CD14-positive monocyte (primary cell): ENCODE measurements at regions not wholly inside any gene's neighbourhood (a gene's known extent, or its start where the extent isn't known, plus 50 kb on each side); places are given as distances from the start of the nearest gene placed in this dataset.
"Not testable (repeated sequence)": the region's sequence is repeated elsewhere in the genome, so short reads cannot be mapped to it uniquely, and the experiment has no call there.

Experiments used
- DNase-seq, 3 donors: peaks; one replicate each; pipeline ENCODE4 v3.0.0-alpha.2; 2011 to 2022
- H2AFZ ChIP-seq: 2 replicates; pipeline ENCODE4 v1.6.0; 2012; ENCODE audit warnings: mild to moderate bottlenecking, low read depth, low read length, inconsistent platforms; ENCODE audit not compliant: insufficient read depth, poor library complexity, severe bottlenecking
- H3K27ac ChIP-seq, 2 donors: 1 replicate in 1 of 2; 2 replicates in 1 of 2; pipeline ENCODE4 v1.5.1; 2012 to 2013; ENCODE audit warnings: low read length in 2 of 2, control low read depth in 1 of 2, inconsistent platforms in 1 of 2, low read depth in 1 of 2, mild to moderate bottlenecking in 1 of 2
- H3K27me3 ChIP-seq, 2 donors: one replicate each; pipeline versions ENCODE4 v1.6.0 to v1.6.1; 2011 to 2013; ENCODE audit warnings: low read length in 2 of 2; ENCODE audit not compliant: control insufficient read depth in 2 of 2, insufficient read depth in 2 of 2
- H3K36me3 ChIP-seq, 2 donors: replicated peaks in 1 of 2; 1 replicate in 1 of 2; 2 replicates in 1 of 2; pipeline versions ENCODE4 v1.5.1 to v1.6.1; 2012 to 2013; ENCODE audit warnings: low read length in 2 of 2, control low read depth in 1 of 2, inconsistent platforms in 1 of 2, mild to moderate bottlenecking in 1 of 2; ENCODE audit not compliant: insufficient read depth in 2 of 2, control insufficient read depth in 1 of 2
- H3K4me1 ChIP-seq, 2 donors: 1 replicate in 1 of 2; 2 replicates in 1 of 2; pipeline versions ENCODE4 v1.5.1 to v1.6.1; 2012 to 2013; ENCODE audit warnings: low read length in 2 of 2, control low read depth in 1 of 2, inconsistent platforms in 1 of 2, mild to moderate bottlenecking in 1 of 2, moderate library complexity in 1 of 2; ENCODE audit not compliant: insufficient read depth in 2 of 2, control insufficient read depth in 1 of 2
- H3K4me2 ChIP-seq: replicated peaks from 2 replicates; pipeline ENCODE3; 2012; ENCODE audit warnings: low read length, moderate library complexity, mild to moderate bottlenecking; ENCODE audit not compliant: poor library complexity, severe bottlenecking; ENCODE audit errors: extremely low read depth
- H3K4me3 ChIP-seq, 3 experiments: fragments of 200-600 bp in 1 of 3; sonication (generic) in 1 of 3; replicated peaks in 1 of 3; 1 replicate in 2 of 3; 2 replicates in 1 of 3; pipeline ENCODE4 v1.5.1; 2011 to 2013; ENCODE audit warnings: low read length in 3 of 3, mild to moderate bottlenecking in 3 of 3, control low read depth in 2 of 3, low read depth in 2 of 3, inconsistent platforms in 1 of 3, moderate library complexity in 1 of 3
- H3K79me2 ChIP-seq: 2 replicates; pipeline ENCODE4 v1.6.0; 2012; ENCODE audit warnings: mild to moderate bottlenecking, control low read depth, inconsistent platforms, low read length, moderate library complexity; ENCODE audit not compliant: insufficient read depth
- H3K9ac ChIP-seq: 2 replicates; pipeline ENCODE4 v1.6.0; 2017; ENCODE audit warnings: low read length, mild to moderate bottlenecking; ENCODE audit not compliant: insufficient read depth, poor library complexity, severe bottlenecking
- H3K9me3 ChIP-seq, 2 donors: replicated peaks in 1 of 2; 1 replicate in 1 of 2; 2 replicates in 1 of 2; pipeline versions ENCODE4 v1.5.1 to v1.6.1; 2012 to 2013; ENCODE audit warnings: low read length in 2 of 2, control low read depth in 1 of 2; ENCODE audit not compliant: control insufficient read depth in 1 of 2, insufficient read depth in 1 of 2
- H4K20me1 ChIP-seq: 2 replicates; pipeline ENCODE4 v1.6.0; 2012; ENCODE audit warnings: mild to moderate bottlenecking, low read length, control low read depth, moderate library complexity; ENCODE audit not compliant: insufficient read depth
- H3K27ac Mint-ChIP-seq, 7 donors: one replicate each; pipeline ENCODE4 v1.8.0; 2020; ENCODE audit warnings: mild to moderate bottlenecking in 7 of 7, mixed read lengths in 7 of 7, moderate library complexity in 6 of 7, inconsistent platforms in 2 of 7
- H3K27me3 Mint-ChIP-seq, 3 donors: one replicate each; pipeline ENCODE4 v1.8.0; 2021 to 2022; ENCODE audit warnings: low read depth in 3 of 3, mild to moderate bottlenecking in 3 of 3, mixed read lengths in 3 of 3, moderate library complexity in 3 of 3, inconsistent platforms in 1 of 3
- H3K36me3 Mint-ChIP-seq, 2 donors: one replicate each; pipeline ENCODE4 v1.8.0; 2020; ENCODE audit warnings: mixed read lengths in 2 of 2, inconsistent platforms in 1 of 2, mild to moderate bottlenecking in 1 of 2
- H3K4me1 Mint-ChIP-seq: one replicate; pipeline ENCODE4 v1.8.0; 2020; ENCODE audit warnings: mild to moderate bottlenecking, mixed read lengths
- H3K4me3 Mint-ChIP-seq, 2 donors: one replicate each; pipeline ENCODE4 v1.8.0; 2020; ENCODE audit warnings: mild to moderate bottlenecking in 2 of 2, mixed read lengths in 2 of 2, moderate library complexity in 1 of 2
- H3K9me3 Mint-ChIP-seq, 7 donors: one replicate each; pipeline ENCODE4 v1.8.0; 2020 to 2022; ENCODE audit warnings: mixed read lengths in 7 of 7, mild to moderate bottlenecking in 6 of 7, moderate library complexity in 6 of 7, inconsistent platforms in 2 of 7
- CTCF ChIP-seq: fragments of 200-600 bp; IDR thresholded peaks from one replicate; pipeline ENCODE4 v1.8.0; 2022; ENCODE audit warnings: antibody characterized with exemption, mild to moderate bottlenecking
- WGBS: methylation state at CpG from one replicate; pipeline ENCODE4 v1.1.5; 2013; ENCODE audit warnings: missing lambda C conversion rate; ENCODE audit not compliant: insufficient coverage; 5-methylcytosine and 5-hydroxymethylcytosine counted together
- intact Hi-C, 2 donors: fragments of 100-400 bp; cut with micrococcal nuclease; formaldehyde crosslinking; loops; one replicate each; pipeline versions ENCODE4 v1.15.0 to v1.15.1; 2023

GRCh38 chr4:66750273-66750672, 795.0 kb downstream of the CENPC start:
- WGBS = no CpG with 5 or more reads among the region's 2 CpGs
- intact Hi-C loops = no loop called here

GRCh38 chr4:66746918-66747317, 798.4 kb downstream of the CENPC start:
- H3K4me3 Mint-ChIP-seq, H3K27me3 ChIP-seq, H3K36me3 Mint-ChIP-seq, H3K4me3 ChIP-seq, H3K27ac ChIP-seq, H3K79me2 ChIP-seq, H3K4me1 Mint-ChIP-seq, H3K9ac ChIP-seq, H3K27me3 Mint-ChIP-seq, H2AFZ ChIP-seq, H3K4me1 ChIP-seq, H4K20me1 ChIP-seq, DNase-seq, H3K9me3 Mint-ChIP-seq, H3K36me3 ChIP-seq, intact Hi-C loops, H3K4me2 ChIP-seq, H3K9me3 ChIP-seq, H3K27ac Mint-ChIP-seq: not testable (repeated sequence)
- WGBS = 85% methylated on average over 3 of the region's 4 CpGs

More at GRCh38 chr4:66750273-66750672, 795.0 kb downstream of the CENPC start:
- Histone ChIP-seq H3K36me3 (no peaks in the 10 kb centered on the region), H3K27ac (no peak overlapping the region), H3K4me3 (no peak overlapping the region), H3K27me3 (no peaks in the 10 kb centered on the region), H3K9ac (no peak overlapping the region), H3K9me3 (peaks cover 0 to 5% of the 10 kb centered on the region in 2 donors), H3K79me2 (no peaks in the 10 kb centered on the region), H3K4me1 (no peaks in the 10 kb centered on the region), H4K20me1 (no peaks in the 10 kb centered on the region), H3K4me2 (no peak overlapping the region), H2AFZ (no peak overlapping the region)
- TF ChIP-seq CTCF = no peak
- no peak for DNase-seq
- no peak overlapping the region for H3K27ac Mint-ChIP-seq
- H3K4me3 Mint-ChIP-seq = no peak overlapping the region
- no peaks in the 10 kb centered on the region for H3K36me3 Mint-ChIP-seq
- peaks cover 0 to 4% (median 0%) of the 10 kb centered on the region in 7 donors for H3K9me3 Mint-ChIP-seq
- no peaks in the 10 kb centered on the region for H3K27me3 Mint-ChIP-seq
- no peaks in the 10 kb centered on the region for H3K4me1 Mint-ChIP-seq
